GM21786 (cell line): ENCODE measurements at regions not wholly inside any gene's neighbourhood (a gene's known extent, or its start where the extent isn't known, plus 50 kb on each side); places are given as distances from the start of the nearest gene placed in this dataset.
"Not testable (repeated sequence)": the region's sequence is repeated elsewhere in the genome, so short reads cannot be mapped to it uniquely, and the experiment has no call there.

Experiments used
- ATAC-seq: cut with Tn5 transposase; IDR thresholded peaks from one replicate; pipeline ENCODE4 v1.9.1; 2021; ENCODE audit not compliant: unreplicated experiment

GRCh38 chr21:22258821-22259220 lies 1260.6 kb downstream of the NCAM2 start:
- ATAC-seq: no peak

- ATAC-seq: no peak
Observed at GRCh38 chr21:22260274-22260673, 1262.1 kb downstream of the NCAM2 start.

GRCh38 chr21:22263890-22264289 lies 1265.7 kb downstream of the NCAM2 start:
- no peak for ATAC-seq

- no peak for ATAC-seq
Observed at GRCh38 chr21:22277341-22277740, 1279.1 kb downstream of the NCAM2 start.

GRCh38 chr21:22278366-22278765 lies 1280.2 kb downstream of the NCAM2 start:
- ATAC-seq: no peak

GRCh38 chr21:22280851-22281250 lies 1282.6 kb downstream of the NCAM2 start:
- no peak for ATAC-seq

GRCh38 chr21:22288885-22289499 lies 1290.8 kb downstream of the NCAM2 start:
- no peak for ATAC-seq

GRCh38 chr21:22292144-22292543 lies 1293.9 kb downstream of the NCAM2 start:
- no peak for ATAC-seq

GRCh38 chr21:22297575-22297974 lies 1299.4 kb downstream of the NCAM2 start:
- no peak for ATAC-seq

GRCh38 chr21:22311741-22312462 lies 1313.7 kb downstream of the NCAM2 start:
- no peak for ATAC-seq

- no peak for ATAC-seq
Observed at GRCh38 chr21:22314963-22315362, 1316.8 kb downstream of the NCAM2 start.

- ATAC-seq: no peak
Observed at GRCh38 chr21:22319435-22319834, 1321.2 kb downstream of the NCAM2 start.

GRCh38 chr21:22342889-22343288 lies 1344.7 kb downstream of the NCAM2 start:
- ATAC-seq: no peak

- no peak for ATAC-seq
Observed at GRCh38 chr21:22343303-22343702, 1345.1 kb downstream of the NCAM2 start.

- ATAC-seq: no peak
Observed at GRCh38 chr21:22343721-22344120, 1345.5 kb downstream of the NCAM2 start.

GRCh38 chr21:22345624-22346023 lies 1347.4 kb downstream of the NCAM2 start:
- ATAC-seq: no peak

- no peak for ATAC-seq
Observed at GRCh38 chr21:22346576-22346975, 1348.4 kb downstream of the NCAM2 start.

GRCh38 chr21:22351076-22351475 lies 1352.9 kb downstream of the NCAM2 start:
- no peak for ATAC-seq

GRCh38 chr21:22352088-22352487 lies 1353.9 kb downstream of the NCAM2 start:
- ATAC-seq: no peak

- ATAC-seq: no peak
Observed at GRCh38 chr21:22355949-22356348, 1357.7 kb downstream of the NCAM2 start.

GRCh38 chr21:22356663-22357062 lies 1358.5 kb downstream of the NCAM2 start:
- ATAC-seq: no peak

GRCh38 chr21:22359599-22359998 lies 1361.4 kb downstream of the NCAM2 start:
- ATAC-seq: not testable (repeated sequence)

GRCh38 chr21:22363504-22363903 lies 1365.3 kb downstream of the NCAM2 start:
- no peak for ATAC-seq
